Glomerular endothelial cell (primary cell): ENCODE measurements at regions not wholly inside any gene's neighbourhood (a gene's known extent, or its start where the extent isn't known, plus 50 kb on each side); places are given as distances from the start of the nearest gene placed in this dataset.

ENCODE experiments used
- DNase-seq: peaks from one replicate; pipeline ENCODE4 v3.0.0-alpha.2; 2011; ENCODE audit warnings: low read depth, low spot score; ENCODE audit errors: extremely low read depth

DNA sequence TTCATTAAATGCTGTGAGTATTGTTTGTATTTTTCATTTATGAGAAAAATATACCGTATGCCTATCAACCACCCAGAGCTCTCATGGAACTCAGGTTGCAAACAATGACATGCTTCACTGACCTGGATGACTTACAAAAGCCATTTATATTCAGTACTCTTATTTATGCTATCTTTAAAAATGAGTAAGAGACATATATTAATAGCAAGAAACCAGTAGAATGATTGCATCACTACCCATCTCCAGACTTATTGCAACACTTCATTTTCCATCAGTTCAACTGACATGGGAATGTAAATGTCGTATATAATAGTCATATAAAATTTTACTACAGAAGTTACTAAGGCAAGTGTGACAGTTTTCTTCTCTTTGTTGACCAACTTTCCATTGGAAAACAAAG lies 69.1 kb downstream of the OTP start:
- no peak for DNase-seq

DNA sequence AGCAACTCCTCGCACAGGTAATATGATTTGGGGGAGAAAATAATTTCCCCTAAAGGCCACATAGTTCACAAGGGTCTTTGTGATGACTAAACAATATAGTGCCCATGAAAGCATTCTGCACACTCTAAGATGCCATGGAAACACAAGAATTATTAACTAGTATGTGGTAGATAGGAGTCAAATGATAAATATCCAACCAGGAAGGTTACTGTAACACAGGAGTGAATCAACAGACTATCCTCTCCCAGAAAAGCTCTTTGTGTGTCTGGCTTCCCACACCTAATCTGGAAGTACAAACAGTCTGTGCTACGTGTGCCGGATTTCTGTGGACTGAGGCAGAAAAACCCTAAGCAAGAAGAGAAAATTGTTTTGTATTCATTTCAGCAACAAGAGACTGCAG lies 70.0 kb downstream of the OTP start:
- no peak for DNase-seq

DNA sequence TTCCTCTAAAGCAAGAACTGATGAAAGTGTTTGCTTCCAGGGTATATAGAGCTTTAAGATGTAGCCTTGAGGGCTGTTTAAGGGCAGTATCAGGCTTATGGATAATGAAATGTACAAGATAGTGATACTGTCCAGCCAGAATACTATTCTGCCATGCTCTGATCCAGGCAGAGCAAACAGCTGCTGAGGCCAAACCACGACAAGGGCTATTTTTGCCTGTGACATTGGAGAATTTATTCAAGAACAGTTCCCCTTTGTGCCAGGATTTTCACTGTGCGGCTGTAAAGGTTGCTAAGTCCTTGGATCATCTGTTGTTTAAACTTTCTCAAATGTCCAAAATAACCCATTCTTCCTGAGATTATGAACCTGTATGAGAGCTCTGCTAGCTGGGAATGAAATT lies 70.4 kb downstream of the OTP start:
- no peak for DNase-seq

DNA sequence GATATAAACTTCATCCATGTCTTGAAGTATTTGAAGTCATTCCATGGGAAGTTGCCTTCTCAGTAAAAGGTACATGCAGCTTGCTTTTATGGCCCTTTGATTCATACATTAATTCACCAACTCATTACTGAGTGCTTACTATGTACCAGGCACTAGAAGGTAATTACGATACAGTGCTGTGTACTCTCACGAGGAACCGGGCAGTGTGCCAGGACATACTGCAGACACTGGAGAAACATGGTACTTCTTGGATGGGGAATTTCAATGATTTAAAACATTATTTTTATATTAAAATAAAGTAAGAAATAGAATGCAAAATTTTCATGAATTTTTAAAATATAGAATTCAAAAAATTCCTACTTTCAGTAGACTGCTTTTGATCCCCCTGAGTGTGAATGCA lies 71.4 kb upstream of the WDR41 start:
- no peak for DNase-seq

DNA sequence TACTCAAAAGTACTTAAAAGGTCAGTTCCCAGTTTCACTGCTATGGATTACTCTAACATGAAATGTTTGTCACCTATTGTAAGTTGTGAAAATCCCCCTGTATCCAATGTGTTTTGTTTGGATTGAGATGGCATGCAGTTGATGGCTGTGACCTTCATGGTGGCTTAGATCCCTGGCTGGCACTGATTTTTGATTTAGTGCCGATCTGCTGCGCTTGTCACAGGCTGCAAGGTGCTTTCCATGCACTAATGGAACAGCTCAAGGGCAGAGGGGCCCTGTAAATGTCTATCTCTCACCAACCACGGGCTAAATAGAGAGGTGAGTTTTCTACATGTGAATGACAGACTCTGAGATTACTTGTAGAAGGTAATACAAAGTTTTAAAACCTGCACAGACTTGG lies 69.8 kb upstream of the WDR41 start:
- no peak for DNase-seq

DNA sequence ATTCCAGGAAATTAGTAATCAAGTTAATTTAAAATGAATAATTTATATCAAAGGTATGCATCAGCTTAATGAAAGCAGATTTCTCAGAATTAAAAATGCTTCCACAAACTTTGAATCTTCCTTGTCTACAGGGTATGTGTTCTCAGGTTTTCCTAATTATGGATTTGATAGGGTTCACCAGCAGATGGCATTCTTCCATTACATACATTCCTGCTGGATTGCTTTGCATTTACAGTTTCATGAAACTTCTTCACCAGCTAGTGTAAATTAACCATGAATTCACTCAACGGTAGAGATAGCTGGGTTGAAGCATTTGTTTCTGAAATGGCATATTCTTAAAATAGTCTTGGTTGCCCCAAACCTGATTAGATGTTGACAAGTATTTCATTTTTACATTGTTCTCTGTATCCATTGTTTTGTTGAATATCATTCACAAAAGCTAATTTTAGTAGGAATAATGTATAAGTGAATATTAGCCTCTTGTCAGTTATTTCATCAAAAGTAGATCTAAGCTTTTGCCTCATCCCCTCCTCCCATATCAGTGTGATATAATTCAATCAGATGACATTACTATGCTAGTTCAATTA lies 68.7 kb upstream of the WDR41 start:
- DNase-seq: peak; percentile 14

DNA sequence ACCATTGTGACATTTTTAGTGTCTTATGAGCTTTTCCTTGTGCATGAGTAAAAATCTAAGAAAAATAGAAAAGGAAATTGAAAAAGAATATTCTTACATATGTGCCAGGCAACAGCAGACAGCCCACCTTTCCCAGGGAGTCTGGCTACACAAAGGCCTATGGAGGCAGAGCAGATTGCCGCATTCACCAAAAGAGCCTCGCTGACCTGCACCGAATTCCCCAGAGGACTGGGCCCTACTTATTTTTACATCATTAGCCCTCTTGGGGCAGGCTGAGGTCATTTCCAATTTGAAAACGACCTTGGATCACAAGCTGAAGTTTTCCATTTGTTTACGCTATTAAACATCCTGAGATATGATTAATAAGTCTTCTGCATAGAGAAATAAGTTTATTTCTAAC lies 66.2 kb upstream of the WDR41 start:
- DNase-seq: no peak

DNA sequence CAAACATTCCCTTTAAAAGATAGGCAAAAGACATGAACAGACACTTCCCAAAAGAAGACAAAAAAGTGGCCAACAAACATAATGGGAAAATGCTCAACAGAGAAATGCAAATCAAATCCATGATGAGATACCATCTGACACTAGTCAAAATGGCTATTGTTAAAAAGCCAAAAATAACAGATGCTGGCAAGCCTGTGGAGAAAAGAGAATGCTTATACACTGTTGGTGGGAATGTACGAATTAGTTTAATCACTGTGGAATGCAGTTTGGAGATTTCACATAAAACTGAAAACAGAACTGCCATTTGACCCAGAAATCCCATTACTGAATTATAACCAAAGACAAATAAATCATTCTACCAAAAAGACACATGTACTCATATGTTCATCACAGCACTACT lies 58.3 kb upstream of the WDR41 start:
- no peak for DNase-seq

DNA sequence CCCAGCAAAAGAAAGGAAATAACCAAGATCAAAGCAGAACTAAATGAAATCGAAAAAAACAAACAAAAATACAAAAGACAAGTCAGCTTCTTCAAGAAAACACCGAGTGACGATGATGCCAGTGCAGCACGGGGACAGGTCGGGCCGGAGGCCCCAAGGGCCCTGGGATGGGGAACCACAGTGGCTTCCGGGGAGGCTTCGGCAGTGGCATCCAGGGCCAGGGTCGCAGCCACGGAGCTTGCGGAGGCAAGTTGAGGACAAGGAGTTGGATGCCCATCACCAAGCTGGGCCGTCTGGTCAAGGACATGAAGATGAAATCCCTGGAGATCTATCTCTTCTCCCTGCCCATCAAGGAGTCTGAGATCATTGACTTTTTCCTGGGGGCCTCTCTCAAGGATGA lies 53.2 kb upstream of the WDR41 start:
- no peak for DNase-seq
